Cardiac fibroblast (primary cell): ENCODE measurements at regions not wholly inside any gene's neighbourhood (a gene's known extent, or its start where the extent isn't known, plus 50 kb on each side); places are given as distances from the start of the nearest gene placed in this dataset.

Experiments
- DNase-seq, 2 donors: peaks; one replicate each; pipeline versions ENCODE4 v3.0.0 to v3.0.0-alpha.2; 2010; ENCODE audit warnings: low read depth in 2 of 2
- H3K4me3 ChIP-seq, 2 donors: replicated peaks in 1 of 2; 1 replicate in 1 of 2; 2 replicates in 1 of 2; pipeline ENCODE4 v1.5.1; 2011; ENCODE audit warnings: low read depth in 2 of 2, low read length in 2 of 2, mild to moderate bottlenecking in 2 of 2, moderate library complexity in 1 of 2
- TF ChIP-seq, protein P1 (sequence below): IDR thresholded peaks from one replicate; pipeline ENCODE4 v1.5.1; 2011; ENCODE audit warnings: low read depth, mild to moderate bottlenecking, low read length, inconsistent platforms

GRCh38 chr1:88139633-88140032 lies 544.4 kb upstream of the PKN2 start:
- no peak for DNase-seq
- no peak overlapping the region for H3K4me3 ChIP-seq
- TF ChIP-seq, protein P1, sequence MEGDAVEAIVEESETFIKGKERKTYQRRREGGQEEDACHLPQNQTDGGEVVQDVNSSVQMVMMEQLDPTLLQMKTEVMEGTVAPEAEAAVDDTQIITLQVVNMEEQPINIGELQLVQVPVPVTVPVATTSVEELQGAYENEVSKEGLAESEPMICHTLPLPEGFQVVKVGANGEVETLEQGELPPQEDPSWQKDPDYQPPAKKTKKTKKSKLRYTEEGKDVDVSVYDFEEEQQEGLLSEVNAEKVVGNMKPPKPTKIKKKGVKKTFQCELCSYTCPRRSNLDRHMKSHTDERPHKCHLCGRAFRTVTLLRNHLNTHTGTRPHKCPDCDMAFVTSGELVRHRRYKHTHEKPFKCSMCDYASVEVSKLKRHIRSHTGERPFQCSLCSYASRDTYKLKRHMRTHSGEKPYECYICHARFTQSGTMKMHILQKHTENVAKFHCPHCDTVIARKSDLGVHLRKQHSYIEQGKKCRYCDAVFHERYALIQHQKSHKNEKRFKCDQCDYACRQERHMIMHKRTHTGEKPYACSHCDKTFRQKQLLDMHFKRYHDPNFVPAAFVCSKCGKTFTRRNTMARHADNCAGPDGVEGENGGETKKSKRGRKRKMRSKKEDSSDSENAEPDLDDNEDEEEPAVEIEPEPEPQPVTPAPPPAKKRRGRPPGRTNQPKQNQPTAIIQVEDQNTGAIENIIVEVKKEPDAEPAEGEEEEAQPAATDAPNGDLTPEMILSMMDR = no peak

- TF ChIP-seq, protein P1 = no peak
- H3K4me3 ChIP-seq = no peak overlapping the region
- DNase-seq = no peak
Measured at GRCh38 chr1:88140325-88140724, 543.7 kb upstream of the PKN2 start.

- no peak for DNase-seq
- no peak overlapping the region for H3K4me3 ChIP-seq
- TF ChIP-seq, protein P1 = no peak
Measured at GRCh38 chr1:88141499-88142074, 542.5 kb upstream of the PKN2 start.

- H3K4me3 ChIP-seq = no peak overlapping the region
- DNase-seq = no peak
- TF ChIP-seq, protein P1 = no peak
Measured at GRCh38 chr1:88145752-88146151, 538.3 kb upstream of the PKN2 start.

DNA sequence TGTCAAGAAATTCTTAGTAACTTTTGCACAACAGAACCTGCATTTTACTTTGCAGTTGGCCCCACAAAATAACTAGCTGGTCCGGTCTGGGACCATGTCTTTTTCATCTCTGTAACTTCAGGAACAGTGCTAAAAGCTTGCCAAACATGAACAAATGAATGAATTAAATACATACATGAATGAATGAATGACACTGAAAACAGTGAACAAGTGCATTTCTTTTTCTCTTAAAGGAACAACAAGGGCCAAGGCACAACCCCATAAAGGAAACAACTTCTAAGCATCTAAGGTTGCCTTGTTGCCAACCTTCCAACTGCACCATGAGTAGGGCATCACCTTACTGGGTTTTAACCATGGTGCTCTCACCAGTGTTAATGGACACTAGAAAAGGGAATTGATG lies 534.4 kb upstream of the PKN2 start:
- TF ChIP-seq, protein P1 = no peak
- no peak overlapping the region for H3K4me3 ChIP-seq
- no peak for DNase-seq

DNA sequence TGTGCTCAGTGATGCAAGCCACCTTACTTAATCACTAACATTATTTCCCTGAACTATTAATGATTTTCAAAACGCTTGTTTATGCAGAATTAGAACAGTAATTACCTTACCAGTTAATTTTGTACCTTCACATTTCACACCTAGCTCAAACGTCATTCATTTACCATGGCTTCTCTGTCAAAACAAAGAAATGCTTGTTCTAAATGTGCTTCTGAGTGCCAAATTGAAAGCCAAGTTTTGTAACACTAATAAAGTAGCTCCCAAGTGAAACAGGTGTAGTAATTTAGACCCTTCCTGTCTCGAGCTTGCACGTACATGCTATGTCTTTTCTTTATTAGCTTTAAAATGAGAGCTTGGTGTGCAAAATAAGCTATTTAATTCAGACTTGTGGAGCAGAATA lies 533.7 kb upstream of the PKN2 start:
- TF ChIP-seq, protein P1 = no peak
- DNase-seq = no peak

GRCh38 chr1:88163187-88163586 lies 520.9 kb upstream of the PKN2 start:
- no peak for DNase-seq
- TF ChIP-seq, protein P1 = no peak
- no peak overlapping the region for H3K4me3 ChIP-seq

More for the DNA sequence above, 533.7 kb upstream of the PKN2 start:
- H3K4me3 ChIP-seq = no peak overlapping the region
